ENCODE measurements at regions not wholly inside any gene's neighbourhood (a gene's known extent, or its start where the extent isn't known, plus 50 kb on each side); places are given as distances from the start of the nearest gene placed in this dataset.
A peak's percentile ranks its signal among the peaks of the same experiment; 100 is the strongest.

- Histone ChIP-seq H3K4me1 (ENCODE audit: control insufficient read depth, insufficient read depth, low read length) (peaks cover 16% of the 10 kb centered on the region), H3K27me3 (ENCODE audit: control insufficient read depth, insufficient read depth, low read length) (no peaks in the 10 kb centered on the region), H3K4me2 (ENCODE audit: low read length) (no peak overlapping the region), H3K4me3 (ENCODE audit: low read length) (no peak overlapping the region), H3K9ac (ENCODE audit: low read depth, low read length) (no peak overlapping the region), H3K9me3 (replicated peaks; ENCODE audit: low read length) (no peaks in the 10 kb centered on the region), H3K36me3 (ENCODE audit: insufficient read depth, low read length) (no peaks in the 10 kb centered on the region)
Measured at GRCh38 chr2:196409376-196409775, 230.1 kb upstream of the CCDC150 start.

DNA sequence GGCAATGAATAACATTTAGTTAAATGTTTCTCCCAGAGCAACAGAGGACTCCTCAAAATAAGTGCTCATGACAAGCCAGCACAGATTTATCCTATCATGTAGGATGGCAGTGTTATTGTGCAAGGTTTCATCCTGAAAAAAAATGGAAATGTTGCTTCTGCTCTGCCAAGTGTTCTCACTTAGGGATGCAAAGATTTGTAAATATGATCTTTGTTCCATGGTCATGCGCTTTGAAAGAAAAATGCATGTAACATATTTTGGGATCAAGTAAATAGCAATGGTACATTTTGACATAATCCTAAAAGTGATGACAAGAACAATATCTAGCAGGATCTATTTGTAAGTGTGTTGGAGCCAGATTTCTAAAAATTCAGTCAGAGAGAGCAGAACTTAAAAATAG is 229.5 kb upstream of the CCDC150 start:
- Histone ChIP-seq H3K4me1 (ENCODE audit: control insufficient read depth, insufficient read depth, low read length) (peaks cover 14% of the 10 kb centered on the region), H3K9ac (ENCODE audit: low read depth, low read length) (no peak overlapping the region), H3K4me3 (ENCODE audit: low read length) (no peak overlapping the region), H3K36me3 (ENCODE audit: insufficient read depth, low read length) (no peaks in the 10 kb centered on the region), H3K27me3 (ENCODE audit: control insufficient read depth, insufficient read depth, low read length) (no peaks in the 10 kb centered on the region), H3K4me2 (ENCODE audit: low read length) (no peak overlapping the region), H3K9me3 (replicated peaks; ENCODE audit: low read length) (no peaks in the 10 kb centered on the region)

- Histone ChIP-seq H3K9me3 (replicated peaks; ENCODE audit: low read length) (no peaks in the 10 kb centered on the region), H3K4me3 (ENCODE audit: low read length) (no peak overlapping the region), H3K27me3 (ENCODE audit: control insufficient read depth, insufficient read depth, low read length) (no peaks in the 10 kb centered on the region), H3K36me3 (ENCODE audit: insufficient read depth, low read length) (no peaks in the 10 kb centered on the region), H3K9ac (ENCODE audit: low read depth, low read length) (no peak overlapping the region), H3K4me2 (ENCODE audit: low read length) (peak overlapping the region; percentile 68), H3K4me1 (ENCODE audit: control insufficient read depth, insufficient read depth, low read length) (peaks cover 14% of the 10 kb centered on the region)
Measured at GRCh38 chr2:196413821-196414274, 225.7 kb upstream of the CCDC150 start.

- no peak overlapping the region for H3K4me3 ChIP-seq (ENCODE audit: low read length)
- no peak overlapping the region for H3K9ac ChIP-seq (ENCODE audit: low read depth, low read length)
- H3K36me3 ChIP-seq (ENCODE audit: insufficient read depth, low read length), result no peaks in the 10 kb centered on the region
Measured at GRCh38 chr2:196415384-196415783, 224.1 kb upstream of the CCDC150 start.

GRCh38 chr2:196420143-196420542 is 219.4 kb upstream of the CCDC150 start:
- Histone ChIP-seq H3K36me3 (ENCODE audit: insufficient read depth, low read length) (no peaks in the 10 kb centered on the region), H3K4me2 (ENCODE audit: low read length) (no peak overlapping the region), H3K9me3 (replicated peaks; ENCODE audit: low read length) (no peaks in the 10 kb centered on the region), H3K4me1 (ENCODE audit: control insufficient read depth, insufficient read depth, low read length) (no peaks in the 10 kb centered on the region), H3K9ac (ENCODE audit: low read depth, low read length) (no peak overlapping the region), H3K27me3 (ENCODE audit: control insufficient read depth, insufficient read depth, low read length) (no peaks in the 10 kb centered on the region), H3K4me3 (ENCODE audit: low read length) (no peak overlapping the region)

More at GRCh38 chr2:196415384-196415783, 224.1 kb upstream of the CCDC150 start:
- H3K4me2 ChIP-seq (ENCODE audit: low read length), result no peak overlapping the region
- H3K4me1 ChIP-seq (ENCODE audit: control insufficient read depth, insufficient read depth, low read length), result peaks cover 11% of the 10 kb centered on the region
- no peaks in the 10 kb centered on the region for H3K27me3 ChIP-seq (ENCODE audit: control insufficient read depth, insufficient read depth, low read length)
- H3K9me3 ChIP-seq (replicated peaks; ENCODE audit: low read length), result no peaks in the 10 kb centered on the region

DNA sequence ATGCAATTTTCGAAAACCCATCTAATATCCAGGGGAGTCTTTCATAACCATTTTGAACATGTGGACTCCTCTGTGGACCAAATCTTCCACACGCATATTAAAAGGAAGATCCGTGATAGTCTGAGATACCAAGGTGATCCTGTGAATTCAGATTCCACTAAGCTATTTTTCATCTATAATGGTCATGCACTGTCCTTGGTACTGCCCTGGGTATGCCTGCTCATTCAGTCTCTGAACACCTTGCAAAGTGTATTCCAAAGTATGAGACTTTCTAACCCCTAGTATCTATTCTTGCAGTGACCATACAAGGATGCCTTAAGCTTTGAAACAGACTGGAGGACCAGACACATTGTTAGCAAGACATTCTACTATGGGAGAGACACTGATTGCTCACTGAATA is 217.6 kb upstream of the CCDC150 start:
- H3K36me3 ChIP-seq (ENCODE audit: insufficient read depth, low read length), result no peaks in the 10 kb centered on the region

GRCh38 chr2:196422361-196422760 is 217.2 kb upstream of the CCDC150 start:
- no peak overlapping the region for H3K4me2 ChIP-seq (ENCODE audit: low read length)
- H3K9ac ChIP-seq (ENCODE audit: low read depth, low read length), result no peak overlapping the region
- H3K4me1 ChIP-seq (ENCODE audit: control insufficient read depth, insufficient read depth, low read length), result no peaks in the 10 kb centered on the region
- no peaks in the 10 kb centered on the region for H3K27me3 ChIP-seq (ENCODE audit: control insufficient read depth, insufficient read depth, low read length)
- H3K9me3 ChIP-seq (replicated peaks; ENCODE audit: low read length), result no peaks in the 10 kb centered on the region
- H3K4me3 ChIP-seq (ENCODE audit: low read length), result no peak overlapping the region
- H3K36me3 ChIP-seq (ENCODE audit: insufficient read depth, low read length), result no peaks in the 10 kb centered on the region

More for the DNA sequence above, 217.6 kb upstream of the CCDC150 start:
- Histone ChIP-seq H3K27me3 (ENCODE audit: control insufficient read depth, insufficient read depth, low read length) (no peaks in the 10 kb centered on the region), H3K4me3 (ENCODE audit: low read length) (no peak overlapping the region), H3K4me1 (ENCODE audit: control insufficient read depth, insufficient read depth, low read length) (no peaks in the 10 kb centered on the region), H3K9ac (ENCODE audit: low read depth, low read length) (no peak overlapping the region), H3K4me2 (ENCODE audit: low read length) (no peak overlapping the region), H3K9me3 (replicated peaks; ENCODE audit: low read length) (no peaks in the 10 kb centered on the region)

GRCh38 chr2:196426122-196426521 is 213.4 kb upstream of the CCDC150 start:
- H3K4me1 ChIP-seq (ENCODE audit: control insufficient read depth, insufficient read depth, low read length), result no peaks in the 10 kb centered on the region
- H3K9ac ChIP-seq (ENCODE audit: low read depth, low read length), result no peak overlapping the region
- no peak overlapping the region for H3K4me2 ChIP-seq (ENCODE audit: low read length)
- H3K4me3 ChIP-seq (ENCODE audit: low read length), result no peak overlapping the region
- no peaks in the 10 kb centered on the region for H3K27me3 ChIP-seq (ENCODE audit: control insufficient read depth, insufficient read depth, low read length)
- no peaks in the 10 kb centered on the region for H3K9me3 ChIP-seq (replicated peaks; ENCODE audit: low read length)
- H3K36me3 ChIP-seq (ENCODE audit: insufficient read depth, low read length), result no peaks in the 10 kb centered on the region

DNA sequence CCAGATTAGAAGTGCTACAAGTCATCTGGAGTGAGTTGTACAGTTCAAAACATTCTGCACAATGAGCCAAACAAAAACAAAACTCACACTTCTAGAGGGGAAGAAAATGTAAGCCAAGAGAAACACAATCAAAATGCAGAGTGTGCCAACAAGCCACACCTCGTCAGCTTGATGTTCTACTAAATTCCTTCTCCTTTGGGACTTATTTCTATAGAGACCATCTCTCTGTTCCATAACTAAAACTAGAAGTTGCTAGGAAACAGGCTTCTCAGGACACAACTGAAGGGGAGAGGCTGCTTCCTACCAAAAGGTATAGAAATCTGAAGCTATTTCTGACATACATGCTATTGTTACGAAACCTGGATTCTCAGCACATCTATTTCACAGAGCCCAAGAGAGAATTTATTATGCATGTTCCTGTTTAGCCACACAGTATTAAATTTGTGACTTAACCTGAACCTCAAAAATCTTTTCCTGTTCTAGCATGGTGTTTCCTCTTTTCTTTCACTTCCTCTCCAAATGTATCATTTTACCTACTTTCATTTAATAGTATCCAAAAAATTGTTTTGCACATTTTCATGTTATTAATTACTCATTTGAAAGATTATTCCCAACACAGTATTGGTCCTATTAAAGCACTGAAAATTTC is 211.4 kb upstream of the CCDC150 start:
- H3K4me3 ChIP-seq (ENCODE audit: low read length), result no peak overlapping the region
- H3K36me3 ChIP-seq (ENCODE audit: insufficient read depth, low read length), result no peaks in the 10 kb centered on the region
- no peak overlapping the region for H3K4me2 ChIP-seq (ENCODE audit: low read length)
- no peak overlapping the region for H3K9ac ChIP-seq (ENCODE audit: low read depth, low read length)
- H3K4me1 ChIP-seq (ENCODE audit: control insufficient read depth, insufficient read depth, low read length), result no peaks in the 10 kb centered on the region
- H3K9me3 ChIP-seq (replicated peaks; ENCODE audit: low read length), result no peaks in the 10 kb centered on the region
- H3K27me3 ChIP-seq (ENCODE audit: control insufficient read depth, insufficient read depth, low read length), result no peaks in the 10 kb centered on the region

DNA sequence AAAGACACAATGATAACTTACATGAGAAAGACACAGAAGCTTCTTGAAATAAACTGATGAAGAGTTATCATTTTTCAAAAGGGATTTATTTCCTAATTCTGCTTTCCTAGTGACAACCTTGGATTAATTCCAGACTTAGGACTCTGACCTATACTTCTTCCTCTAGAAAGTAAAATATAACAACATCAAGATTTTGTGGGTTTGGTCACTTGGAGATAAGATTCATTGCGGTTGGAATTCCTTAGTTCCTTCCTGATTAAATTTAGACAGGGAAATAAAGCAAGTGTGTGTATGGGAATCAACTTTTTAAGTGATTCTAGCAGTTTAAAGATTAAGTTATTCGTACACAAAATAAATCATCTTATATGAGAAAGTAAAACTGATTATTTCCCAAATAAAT is 208.4 kb upstream of the CCDC150 start:
- H3K27me3 ChIP-seq (ENCODE audit: control insufficient read depth, insufficient read depth, low read length), result no peaks in the 10 kb centered on the region
- H3K9ac ChIP-seq (ENCODE audit: low read depth, low read length), result no peak overlapping the region
- H3K36me3 ChIP-seq (ENCODE audit: insufficient read depth, low read length), result no peaks in the 10 kb centered on the region
- H3K4me3 ChIP-seq (ENCODE audit: low read length), result no peak overlapping the region
- H3K4me1 ChIP-seq (ENCODE audit: control insufficient read depth, insufficient read depth, low read length), result no peaks in the 10 kb centered on the region
- no peak overlapping the region for H3K4me2 ChIP-seq (ENCODE audit: low read length)
- H3K9me3 ChIP-seq (replicated peaks; ENCODE audit: low read length), result no peaks in the 10 kb centered on the region

- no peak overlapping the region for H3K9ac ChIP-seq (ENCODE audit: low read depth, low read length)
- no peaks in the 10 kb centered on the region for H3K36me3 ChIP-seq (ENCODE audit: insufficient read depth, low read length)
- no peaks in the 10 kb centered on the region for H3K27me3 ChIP-seq (ENCODE audit: control insufficient read depth, insufficient read depth, low read length)
- H3K4me1 ChIP-seq (ENCODE audit: control insufficient read depth, insufficient read depth, low read length), result no peaks in the 10 kb centered on the region
- no peak overlapping the region for H3K4me2 ChIP-seq (ENCODE audit: low read length)
- H3K9me3 ChIP-seq (replicated peaks; ENCODE audit: low read length), result no peaks in the 10 kb centered on the region
- no peak overlapping the region for H3K4me3 ChIP-seq (ENCODE audit: low read length)
Measured at GRCh38 chr2:196431957-196432356, 207.6 kb upstream of the CCDC150 start.

GRCh38 chr2:196433116-196433515 is 206.4 kb upstream of the CCDC150 start:
- no peaks in the 10 kb centered on the region for H3K36me3 ChIP-seq (ENCODE audit: insufficient read depth, low read length)
- H3K4me1 ChIP-seq (ENCODE audit: control insufficient read depth, insufficient read depth, low read length), result no peaks in the 10 kb centered on the region
- H3K27me3 ChIP-seq (ENCODE audit: control insufficient read depth, insufficient read depth, low read length), result no peaks in the 10 kb centered on the region

More at GRCh38 chr2:196433116-196433515, 206.4 kb upstream of the CCDC150 start:
- H3K4me3 ChIP-seq (ENCODE audit: low read length), result no peak overlapping the region
- no peak overlapping the region for H3K9ac ChIP-seq (ENCODE audit: low read depth, low read length)
- H3K4me2 ChIP-seq (ENCODE audit: low read length), result no peak overlapping the region
- no peaks in the 10 kb centered on the region for H3K9me3 ChIP-seq (replicated peaks; ENCODE audit: low read length)
